AG04449 (cell line): ENCODE measurements at regions not wholly inside any gene's neighbourhood (a gene's known extent, or its start where the extent isn't known, plus 50 kb on each side); places are given as distances from the start of the nearest gene placed in this dataset.
"Not testable (repeated sequence)": the region's sequence is repeated elsewhere in the genome, so short reads cannot be mapped to it uniquely, and the experiment has no call there.

ENCODE experiments used
- CTCF ChIA-PET: fragments of 350-600 bp; formaldehyde crosslinking; extraction: SDS; loops from one replicate; lab custom pipeline; 2021; ENCODE audit warnings: antibody characterized with exemption; lab: Yijun Ruan, JAX
- POLR2A ChIA-PET: fragments of 400-600, 350-600 bp; formaldehyde crosslinking; extraction: SDS; loops from one replicate; lab custom pipeline; 2020; ENCODE audit warnings: antibody characterized with exemption, inconsistent platforms; lab: Yijun Ruan, JAX
- DNase-seq: peaks from one replicate; pipeline ENCODE4 v3.0.0-alpha.2; 2010; ENCODE audit warnings: low read depth, low spot score
- H3K4me3 ChIP-seq: 2 replicates; pipeline ENCODE4 v1.5.1; 2011; ENCODE audit warnings: low read depth, mild to moderate bottlenecking, control low read depth, low read length
- CTCF ChIP-seq: IDR thresholded peaks from one replicate; pipeline ENCODE4 v1.5.1; 2011; ENCODE audit warnings: mild to moderate bottlenecking, moderate library complexity, low read length, control low read depth, inconsistent platforms; ENCODE audit not compliant: insufficient read depth; ENCODE audit errors: missing control alignments

- POLR2A ChIA-PET = no interaction called here
- DNase-seq = no peak
- no peak overlapping the region for H3K4me3 ChIP-seq
- TF ChIP-seq CTCF = no peak
- CTCF ChIA-PET = no interaction called here
These were observed 364.2 kb downstream of the TFAP2B start for GRCh38 chr6:51182827-51183226.

- ChIA-PET CTCF (no interaction called here), POLR2A (no interaction called here)
- no peak overlapping the region for H3K4me3 ChIP-seq
- TF ChIP-seq CTCF = no peak
- no peak for DNase-seq
These were observed 365.4 kb downstream of the TFAP2B start for GRCh38 chr6:51184046-51184445.

- H3K4me3 ChIP-seq, CTCF ChIA-PET, POLR2A ChIA-PET, DNase-seq: not testable (repeated sequence)
These were observed 374.5 kb downstream of the TFAP2B start for GRCh38 chr6:51193163-51193562.

- no peak for DNase-seq
- TF ChIP-seq CTCF = no peak
- ChIA-PET POLR2A (no interaction called here), CTCF (no interaction called here)
- H3K4me3 ChIP-seq = no peak overlapping the region
These were observed 380.5 kb downstream of the TFAP2B start for GRCh38 chr6:51199105-51199552.

- H3K4me3 ChIP-seq = no peak overlapping the region
- ChIA-PET CTCF (no interaction called here), POLR2A (no interaction called here)
- no peak for DNase-seq
- TF ChIP-seq CTCF = no peak
These were observed 381.1 kb downstream of the TFAP2B start for GRCh38 chr6:51199733-51200260.

GRCh38 chr6:51200676-51201075, 382.0 kb downstream of the TFAP2B start:
- ChIA-PET POLR2A (no interaction called here), CTCF (no interaction called here)
- no peak for TF ChIP-seq CTCF
- no peak for DNase-seq
- H3K4me3 ChIP-seq = no peak overlapping the region

GRCh38 chr6:51202653-51203052, 384.0 kb downstream of the TFAP2B start:
- DNase-seq, POLR2A ChIA-PET, H3K4me3 ChIP-seq, CTCF ChIA-PET: not testable (repeated sequence)

GRCh38 chr6:51203504-51203903, 384.8 kb downstream of the TFAP2B start:
- no peak overlapping the region for H3K4me3 ChIP-seq

GRCh38 chr6:51206686-51207085, 388.0 kb downstream of the TFAP2B start:
- DNase-seq, CTCF ChIA-PET, POLR2A ChIA-PET, H3K4me3 ChIP-seq: not testable (repeated sequence)

More at GRCh38 chr6:51203504-51203903, 384.8 kb downstream of the TFAP2B start:
- no peak for DNase-seq
- TF ChIP-seq CTCF = no peak
- ChIA-PET CTCF (no interaction called here), POLR2A (no interaction called here)
